Rectal smooth muscle tissue (tissue), 1 donor: ENCODE measurements at regions not wholly inside any gene's neighbourhood (a gene's known extent, or its start where the extent isn't known, plus 50 kb on each side); places are given as distances from the start of the nearest gene placed in this dataset.

Experiments used
- H3K27ac ChIP-seq: one replicate; pipeline ENCODE4 v1.7.0; 2013; ENCODE audit warnings: low read depth, low read length, inconsistent platforms
- H3K27me3 ChIP-seq: one replicate; pipeline ENCODE4 v1.7.0; 2013; ENCODE audit warnings: low read length; ENCODE audit not compliant: control insufficient read depth, insufficient read depth
- H3K36me3 ChIP-seq: one replicate; pipeline ENCODE4 v1.7.0; 2013; ENCODE audit warnings: low read length; ENCODE audit not compliant: control insufficient read depth, insufficient read depth
- H3K4me1 ChIP-seq: one replicate; pipeline ENCODE4 v1.7.0; 2013; ENCODE audit warnings: low read length; ENCODE audit not compliant: control insufficient read depth, insufficient read depth
- H3K4me3 ChIP-seq: one replicate; pipeline ENCODE4 v1.7.0; 2013; ENCODE audit warnings: low read length
- H3K9ac ChIP-seq: one replicate; pipeline ENCODE4 v1.7.0; 2013; ENCODE audit warnings: low read length

DNA sequence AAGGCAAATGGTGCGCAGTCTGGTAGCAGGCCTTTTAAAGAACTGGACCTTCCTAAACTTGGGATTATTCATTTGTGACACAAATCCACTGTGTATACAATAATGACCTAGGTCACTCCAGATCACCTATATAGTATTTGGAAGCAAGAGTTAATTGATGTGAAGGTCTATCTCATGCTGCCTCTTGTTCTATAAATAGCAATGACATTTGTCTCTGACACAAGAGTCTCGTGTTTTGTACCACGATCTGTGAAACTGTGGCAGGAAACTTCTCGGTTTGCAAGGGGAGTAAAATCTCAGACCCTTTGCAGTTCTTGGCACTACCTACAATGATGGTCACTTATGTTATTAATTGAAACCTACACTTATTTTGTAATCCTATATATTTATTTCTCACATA lies 1408.4 kb downstream of the PCDH7 start:
- no peak overlapping the region for H3K27ac ChIP-seq
- no peaks in the 10 kb centered on the region for H3K36me3 ChIP-seq
- H3K9ac ChIP-seq: no peak overlapping the region
- no peak overlapping the region for H3K4me3 ChIP-seq
- no peaks in the 10 kb centered on the region for H3K4me1 ChIP-seq
- H3K27me3 ChIP-seq: no peaks in the 10 kb centered on the region

GRCh38 chr4:32129967-32130366 lies 1409.8 kb downstream of the PCDH7 start:
- Histone ChIP-seq H3K9ac (no peak overlapping the region), H3K27ac (no peak overlapping the region), H3K36me3 (no peaks in the 10 kb centered on the region), H3K4me1 (no peaks in the 10 kb centered on the region), H3K27me3 (no peaks in the 10 kb centered on the region), H3K4me3 (no peak overlapping the region)

- Histone ChIP-seq H3K4me3 (no peak overlapping the region), H3K4me1 (no peaks in the 10 kb centered on the region)
These were observed 1413.0 kb downstream of the PCDH7 start for GRCh38 chr4:32133141-32133540.

GRCh38 chr4:32133734-32134133 lies 1413.6 kb downstream of the PCDH7 start:
- H3K36me3 ChIP-seq: no peaks in the 10 kb centered on the region
- H3K27ac ChIP-seq: no peak overlapping the region
- no peaks in the 10 kb centered on the region for H3K4me1 ChIP-seq
- no peak overlapping the region for H3K9ac ChIP-seq
- no peak overlapping the region for H3K4me3 ChIP-seq
- H3K27me3 ChIP-seq: no peaks in the 10 kb centered on the region

More at GRCh38 chr4:32133141-32133540, 1413.0 kb downstream of the PCDH7 start:
- H3K36me3 ChIP-seq: no peaks in the 10 kb centered on the region
- H3K9ac ChIP-seq: no peak overlapping the region
- no peak overlapping the region for H3K27ac ChIP-seq
- no peaks in the 10 kb centered on the region for H3K27me3 ChIP-seq

- Histone ChIP-seq H3K36me3 (no peaks in the 10 kb centered on the region), H3K4me3 (no peak overlapping the region), H3K4me1 (no peaks in the 10 kb centered on the region), H3K9ac (no peak overlapping the region), H3K27ac (no peak overlapping the region), H3K27me3 (no peaks in the 10 kb centered on the region)
These were observed 1415.5 kb downstream of the PCDH7 start for GRCh38 chr4:32135642-32136041.

DNA sequence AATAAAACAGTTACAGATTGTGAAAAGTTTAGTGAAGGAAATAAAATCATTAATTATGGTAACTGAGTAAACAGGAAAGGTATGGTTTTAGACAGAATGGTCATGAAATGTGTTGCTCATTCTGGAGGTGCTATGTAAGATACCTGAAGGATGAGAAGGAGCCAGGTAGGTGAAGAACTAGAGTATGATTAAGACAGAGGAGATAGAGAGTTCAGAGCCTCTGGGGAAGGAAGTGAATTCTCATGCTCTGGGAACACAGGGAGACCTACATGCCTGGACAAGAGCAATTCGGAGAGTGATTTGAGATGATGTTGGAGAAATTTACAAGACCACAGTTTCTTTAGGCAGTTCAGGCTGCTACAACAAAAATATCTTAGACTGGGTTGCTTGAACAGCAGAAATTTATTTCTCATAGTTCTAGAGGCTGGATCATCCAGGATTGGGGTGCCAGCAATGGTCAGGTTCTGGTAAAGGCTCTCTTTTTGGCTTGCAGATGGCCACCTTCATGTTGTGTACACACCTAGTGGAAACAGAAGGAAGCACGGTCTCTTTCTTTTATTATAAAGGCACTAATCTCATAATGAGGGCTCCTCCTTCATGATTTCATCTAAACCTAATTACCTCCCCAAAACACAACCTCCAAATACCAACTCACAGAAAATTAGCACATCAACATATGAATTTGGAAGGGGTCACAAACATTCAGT lies 1416.1 kb downstream of the PCDH7 start:
- Histone ChIP-seq H3K9ac (no peak overlapping the region), H3K27me3 (no peaks in the 10 kb centered on the region), H3K27ac (no peak overlapping the region), H3K36me3 (no peaks in the 10 kb centered on the region), H3K4me1 (no peaks in the 10 kb centered on the region), H3K4me3 (no peak overlapping the region)

DNA sequence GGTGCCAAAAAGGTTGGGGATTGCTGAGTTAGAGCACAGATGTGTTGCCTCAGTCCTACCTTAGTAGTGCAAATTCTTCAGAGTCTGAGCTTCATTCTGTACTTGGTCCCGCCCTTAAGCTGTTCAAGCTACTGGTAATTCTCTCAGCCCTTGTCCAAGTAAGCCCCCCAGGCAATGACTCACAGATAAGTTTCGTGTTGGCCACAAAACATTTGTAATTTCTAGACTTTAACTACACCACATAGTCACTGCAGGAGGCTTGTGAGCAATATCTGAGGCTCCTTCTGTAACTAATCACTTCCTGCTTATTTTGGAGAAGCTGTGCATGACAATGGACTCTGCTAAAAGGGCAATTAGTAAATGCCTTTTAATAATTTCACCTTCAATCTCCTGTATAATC lies 1420.5 kb downstream of the PCDH7 start:
- no peak overlapping the region for H3K27ac ChIP-seq
- H3K4me3 ChIP-seq: no peak overlapping the region
- H3K36me3 ChIP-seq: no peaks in the 10 kb centered on the region
- no peaks in the 10 kb centered on the region for H3K4me1 ChIP-seq
- no peak overlapping the region for H3K9ac ChIP-seq
- H3K27me3 ChIP-seq: no peaks in the 10 kb centered on the region

- Histone ChIP-seq H3K27me3 (no peaks in the 10 kb centered on the region), H3K9ac (no peak overlapping the region), H3K36me3 (no peaks in the 10 kb centered on the region)
These were observed 1421.9 kb downstream of the PCDH7 start for GRCh38 chr4:32142075-32142474.

GRCh38 chr4:32145987-32146386 lies 1425.8 kb downstream of the PCDH7 start:
- Histone ChIP-seq H3K27me3 (no peaks in the 10 kb centered on the region), H3K4me1 (no peaks in the 10 kb centered on the region), H3K36me3 (no peaks in the 10 kb centered on the region), H3K9ac (no peak overlapping the region), H3K4me3 (no peak overlapping the region), H3K27ac (no peak overlapping the region)

More at GRCh38 chr4:32142075-32142474, 1421.9 kb downstream of the PCDH7 start:
- Histone ChIP-seq H3K4me1 (no peaks in the 10 kb centered on the region), H3K4me3 (no peak overlapping the region), H3K27ac (no peak overlapping the region)

DNA sequence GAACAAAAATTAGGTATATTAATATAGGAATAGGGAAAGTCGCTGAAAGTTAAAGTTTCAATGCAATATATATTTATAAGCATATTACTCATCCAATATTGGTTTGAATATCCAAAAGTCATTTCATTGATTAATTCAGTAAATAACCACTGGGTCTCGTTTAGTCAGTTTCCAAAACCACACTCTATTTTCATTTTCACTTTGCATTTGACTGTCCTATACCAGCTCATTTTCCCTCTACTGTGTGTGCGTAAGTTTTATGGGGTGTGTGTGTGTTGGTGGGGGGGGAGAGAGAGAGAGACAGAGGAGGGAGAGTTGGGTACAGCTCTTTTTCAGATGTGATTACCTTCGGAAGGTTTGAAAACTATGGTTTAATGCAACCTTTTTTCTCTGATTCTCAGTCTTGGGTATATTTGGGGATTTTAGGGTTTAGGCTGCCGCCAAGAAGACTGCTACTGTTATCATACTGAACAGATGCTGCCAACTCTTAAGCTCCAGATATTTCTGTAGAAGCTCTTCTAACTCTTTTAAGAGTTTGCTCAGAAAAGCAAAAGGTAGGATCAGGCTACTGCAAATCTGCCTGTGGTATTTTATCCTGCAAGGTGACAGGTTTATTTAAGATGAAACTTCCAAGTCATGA lies 1427.4 kb downstream of the PCDH7 start:
- H3K9ac ChIP-seq: no peak overlapping the region
- H3K4me1 ChIP-seq: no peaks in the 10 kb centered on the region
- H3K4me3 ChIP-seq: peak overlapping the region; percentile 19
- no peaks in the 10 kb centered on the region for H3K27me3 ChIP-seq
- no peaks in the 10 kb centered on the region for H3K36me3 ChIP-seq
- H3K27ac ChIP-seq: no peak overlapping the region

GRCh38 chr4:32148111-32148666 lies 1428.0 kb downstream of the PCDH7 start:
- H3K36me3 ChIP-seq: no peaks in the 10 kb centered on the region
- no peaks in the 10 kb centered on the region for H3K4me1 ChIP-seq
- no peak overlapping the region for H3K4me3 ChIP-seq
- H3K9ac ChIP-seq: no peak overlapping the region
- H3K27ac ChIP-seq: no peak overlapping the region
- no peaks in the 10 kb centered on the region for H3K27me3 ChIP-seq

GRCh38 chr4:32158961-32159360 lies 1438.8 kb downstream of the PCDH7 start:
- Histone ChIP-seq H3K27ac (no peak overlapping the region), H3K9ac (no peak overlapping the region), H3K4me3 (no peak overlapping the region), H3K36me3 (no peaks in the 10 kb centered on the region), H3K27me3 (no peaks in the 10 kb centered on the region), H3K4me1 (no peaks in the 10 kb centered on the region)

DNA sequence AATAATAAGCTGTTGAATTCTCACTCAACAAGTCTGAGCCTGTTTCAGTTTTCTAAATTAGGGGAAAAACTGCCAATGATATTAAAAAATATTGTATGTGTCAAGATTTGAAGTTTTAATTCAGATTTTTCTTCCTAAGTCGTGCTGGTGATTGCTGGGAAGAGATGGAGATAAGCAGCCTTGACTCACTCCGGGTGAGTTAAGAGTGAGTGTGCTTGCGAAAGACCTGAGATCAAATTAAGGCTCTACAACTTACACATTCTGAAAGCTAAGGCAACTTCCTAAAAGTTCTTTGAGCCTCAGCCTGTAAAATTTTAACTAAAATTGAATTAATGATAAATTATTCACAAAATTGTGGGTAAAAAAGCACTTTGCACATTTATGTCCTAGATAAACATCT lies 1441.2 kb downstream of the PCDH7 start:
- Histone ChIP-seq H3K4me1 (no peaks in the 10 kb centered on the region), H3K27me3 (no peaks in the 10 kb centered on the region), H3K27ac (no peak overlapping the region), H3K4me3 (no peak overlapping the region), H3K9ac (no peak overlapping the region), H3K36me3 (no peaks in the 10 kb centered on the region)
